HG02588 (cell line): ENCODE measurements at regions not wholly inside any gene's neighbourhood (a gene's known extent, or its start where the extent isn't known, plus 50 kb on each side); places are given as distances from the start of the nearest gene placed in this dataset.
"Not testable (repeated sequence)": the region's sequence is repeated elsewhere in the genome, so short reads cannot be mapped to it uniquely, and the experiment has no call there.

Experiments used
- ATAC-seq: cut with Tn5 transposase; IDR thresholded peaks from one replicate; pipeline ENCODE4 v1.9.1; 2021; ENCODE audit warnings: mild to moderate bottlenecking, moderate library complexity; ENCODE audit not compliant: unreplicated experiment

DNA sequence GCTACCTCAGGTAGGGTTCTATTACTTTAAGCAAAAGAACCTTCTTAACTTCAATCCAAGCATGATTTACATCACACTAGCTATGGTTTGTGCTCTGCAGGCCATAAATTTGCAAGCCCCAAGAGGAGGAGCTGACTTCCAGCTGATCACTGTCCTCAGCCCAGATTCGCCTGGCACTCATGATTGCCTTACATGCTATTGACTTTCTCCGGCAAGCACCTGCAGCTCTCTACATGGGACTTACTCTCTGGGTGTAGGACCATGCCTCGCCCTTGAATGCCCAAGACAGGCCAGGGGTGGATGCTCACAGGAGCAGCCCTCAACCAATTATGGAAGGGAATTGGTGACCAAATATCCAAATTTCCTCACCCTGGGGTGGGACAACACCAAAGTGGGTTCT is 99.8 kb downstream of the ESM1 start:
- ATAC-seq = no peak

DNA sequence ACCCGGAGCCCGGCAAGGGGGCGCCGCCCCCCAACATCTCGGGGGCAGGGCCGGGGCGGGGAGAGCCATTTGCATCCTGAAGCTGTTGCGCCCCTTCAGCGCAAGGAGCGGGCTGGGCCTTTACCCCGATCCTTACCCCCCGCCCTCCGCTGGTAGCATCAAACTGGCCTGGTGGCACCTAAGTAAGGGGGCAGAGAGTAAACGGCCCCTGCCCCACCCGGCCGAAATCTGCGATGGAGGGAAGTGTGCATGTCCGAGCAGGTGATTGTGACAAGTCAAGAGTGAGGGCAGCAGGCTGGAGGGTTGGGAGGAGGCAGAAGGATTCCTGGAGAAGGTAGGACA is 101.2 kb downstream of the ESM1 start:
- no peak for ATAC-seq

DNA sequence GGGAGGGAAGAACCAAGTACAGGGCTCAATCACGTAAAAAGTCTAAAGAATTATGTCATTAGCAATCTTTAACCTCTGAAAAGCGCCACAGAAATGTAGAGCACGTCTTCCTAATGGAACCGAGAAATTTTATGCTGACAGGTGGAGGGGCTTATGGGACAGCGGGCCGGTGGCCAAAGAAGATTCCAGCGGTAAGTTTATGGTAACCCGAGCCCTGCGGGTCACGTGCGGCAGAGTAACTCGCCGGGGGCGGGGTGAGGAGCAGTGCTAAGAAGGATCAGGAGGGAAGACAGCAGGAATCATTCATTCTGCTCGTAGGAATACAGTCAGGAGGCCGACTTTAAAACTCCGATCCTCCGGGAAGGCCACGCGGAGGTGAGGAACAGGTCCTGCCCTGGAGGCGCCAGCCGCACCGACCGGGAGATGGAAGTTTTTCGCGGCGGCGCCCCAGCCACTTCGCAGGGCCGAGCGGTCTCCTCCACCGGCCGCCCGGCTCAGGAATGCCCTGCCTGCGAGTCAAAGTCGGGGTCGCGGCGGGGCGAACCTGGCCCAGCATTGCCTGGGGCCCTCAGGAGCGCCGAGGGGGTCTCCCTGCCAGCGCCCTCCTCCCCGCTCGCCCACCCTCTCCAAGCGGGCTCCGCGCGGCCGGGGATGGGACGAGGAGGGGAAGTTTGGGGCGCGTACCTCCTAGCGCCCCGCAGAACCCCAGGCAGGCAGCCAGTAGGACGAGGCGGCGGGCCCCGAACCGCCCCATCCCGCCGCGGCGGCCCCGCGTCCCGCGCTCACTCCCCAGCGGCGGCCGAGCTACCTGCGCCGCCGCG is 101.8 kb downstream of the ESM1 start:
- ATAC-seq = no peak

DNA sequence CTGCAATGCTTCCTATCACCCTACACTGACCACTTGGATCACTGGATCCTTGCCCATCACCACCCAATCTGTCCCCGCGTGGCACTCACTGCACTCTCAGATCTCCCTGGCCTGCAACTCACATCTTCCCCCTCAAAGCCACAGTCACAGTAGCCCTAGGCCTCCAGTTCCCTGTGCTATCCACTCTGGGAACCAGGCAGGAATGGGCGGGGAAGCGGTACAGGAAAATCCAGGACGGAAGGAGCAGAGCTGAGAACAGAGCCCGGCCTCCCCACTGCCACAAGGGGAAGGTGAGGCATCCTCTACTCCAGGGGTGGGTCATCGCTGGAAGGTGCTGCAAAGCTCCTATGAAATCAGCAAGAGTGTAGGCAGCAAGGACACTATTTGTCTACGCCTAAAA is 102.6 kb downstream of the ESM1 start:
- ATAC-seq = no peak

DNA sequence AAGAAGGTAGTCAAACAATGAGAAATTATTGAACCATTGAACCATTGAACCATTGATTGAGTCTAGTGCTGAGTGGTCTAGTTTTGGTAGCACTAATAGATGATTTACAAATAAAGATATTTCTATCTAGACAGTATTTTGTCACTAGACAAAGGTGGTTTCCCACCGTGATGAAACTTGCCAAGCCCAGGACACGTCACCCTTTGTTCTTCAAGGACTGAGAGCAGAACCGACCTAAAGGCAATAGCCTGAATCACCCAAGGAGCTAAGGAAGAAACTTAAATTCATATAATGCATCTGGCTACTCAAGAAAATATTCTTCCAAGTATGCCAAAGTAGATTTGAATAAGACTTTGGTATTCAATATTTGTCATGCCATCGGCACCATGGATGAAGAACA is 103.3 kb downstream of the ESM1 start:
- no peak for ATAC-seq

DNA sequence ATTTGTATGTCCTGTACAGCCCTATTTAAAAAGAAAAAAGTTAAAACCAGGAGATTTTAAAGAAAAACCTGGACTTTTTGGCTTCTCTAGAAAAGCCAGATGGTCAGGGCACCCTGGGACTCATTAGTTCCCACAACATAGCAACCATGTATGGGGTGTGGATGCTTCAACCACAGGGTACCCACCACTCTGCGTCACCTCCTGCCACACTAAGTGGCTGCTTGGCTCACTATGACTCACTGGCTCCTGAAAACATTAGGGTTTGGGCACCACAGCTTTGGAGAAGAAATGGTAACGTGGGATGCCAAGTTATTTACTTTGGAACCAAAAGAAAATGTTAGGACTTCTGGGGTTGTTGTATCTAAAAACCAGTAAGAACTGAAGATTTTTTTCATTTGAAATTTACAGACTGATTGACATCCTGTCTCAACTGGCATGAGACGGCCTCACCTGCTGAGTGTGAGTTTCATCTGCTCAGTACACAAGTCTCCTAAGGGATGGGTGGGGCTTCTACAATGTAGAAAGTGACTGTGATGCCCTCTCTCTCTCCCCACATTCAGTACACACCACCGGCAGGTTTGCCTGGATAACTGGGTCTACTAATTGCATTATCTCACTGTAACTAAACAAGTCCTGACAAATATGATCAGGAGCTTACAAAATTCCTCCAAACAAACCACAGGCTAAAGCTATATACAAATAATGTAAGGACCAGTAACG is 103.9 kb downstream of the ESM1 start:
- ATAC-seq = no peak

DNA sequence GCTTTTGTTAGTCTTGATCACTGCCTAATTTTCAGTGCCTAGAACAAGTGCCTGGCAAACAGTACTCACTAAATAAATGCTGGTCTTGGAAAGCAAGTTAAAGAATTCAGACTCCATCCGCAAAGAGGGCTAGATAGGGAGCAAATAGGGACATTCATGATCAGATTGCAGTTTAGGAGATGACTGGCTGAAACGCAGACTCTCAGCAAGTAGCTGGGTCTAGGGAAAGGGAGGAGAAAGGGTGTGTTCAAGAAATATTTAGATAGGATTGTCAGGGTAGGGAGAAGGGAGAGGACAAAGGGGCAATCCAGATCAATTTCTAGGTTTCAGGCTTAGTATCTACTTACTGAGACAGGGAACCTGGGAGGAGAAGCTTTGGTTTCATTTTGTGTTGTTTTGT is 108.4 kb downstream of the ESM1 start:
- no peak for ATAC-seq

DNA sequence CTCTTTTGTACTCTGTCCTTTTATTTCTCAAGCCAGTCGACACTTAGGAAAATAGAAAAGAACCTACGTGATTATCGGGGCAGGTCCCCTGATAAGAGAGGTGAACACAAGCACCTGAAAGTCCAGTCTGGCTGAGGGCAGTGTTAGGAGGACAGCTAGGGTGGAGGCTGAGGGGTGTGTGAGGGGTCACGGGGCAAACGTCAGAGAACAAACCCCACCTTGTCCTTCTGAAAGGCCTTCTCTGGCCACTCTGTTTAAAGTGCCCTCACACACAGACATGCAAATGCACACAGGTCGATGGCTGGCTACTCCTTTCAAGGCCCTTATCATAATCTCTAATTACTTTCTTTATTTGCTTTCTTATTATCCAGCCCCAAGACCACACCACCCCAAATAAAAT is 108.8 kb downstream of the ESM1 start:
- no peak for ATAC-seq

DNA sequence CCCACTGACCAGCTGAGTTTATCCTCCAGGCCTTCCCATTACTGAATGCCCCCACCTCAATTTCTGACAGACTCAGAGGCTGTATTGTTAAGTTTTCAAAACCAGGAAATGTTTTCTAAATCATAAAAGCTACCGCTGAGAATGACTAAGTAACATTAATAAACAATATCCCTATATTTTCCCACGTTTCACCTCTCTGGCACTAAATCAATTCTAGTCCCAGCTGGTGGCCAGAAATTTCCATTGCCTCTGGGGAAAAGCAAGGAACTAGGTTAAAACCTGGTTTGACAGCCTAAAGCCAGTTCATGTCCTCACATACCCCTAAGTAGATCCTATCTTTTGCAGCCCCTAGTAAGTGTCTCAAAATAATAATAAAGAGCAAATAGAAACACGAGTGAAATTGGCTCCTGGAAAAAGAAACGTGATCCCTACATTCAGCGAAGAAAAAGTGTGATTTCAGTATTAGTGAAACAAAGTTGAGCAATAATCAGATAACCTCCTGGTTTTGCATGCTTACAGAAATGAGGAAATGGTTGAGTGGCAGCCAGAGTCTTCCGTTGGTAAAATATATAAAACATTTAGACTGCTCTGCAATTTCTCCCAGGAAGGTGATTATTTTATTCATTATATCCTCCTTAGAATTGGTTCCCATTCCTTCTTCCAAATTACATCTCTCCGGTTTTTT is 110.9 kb downstream of the ESM1 start:
- no peak for ATAC-seq

DNA sequence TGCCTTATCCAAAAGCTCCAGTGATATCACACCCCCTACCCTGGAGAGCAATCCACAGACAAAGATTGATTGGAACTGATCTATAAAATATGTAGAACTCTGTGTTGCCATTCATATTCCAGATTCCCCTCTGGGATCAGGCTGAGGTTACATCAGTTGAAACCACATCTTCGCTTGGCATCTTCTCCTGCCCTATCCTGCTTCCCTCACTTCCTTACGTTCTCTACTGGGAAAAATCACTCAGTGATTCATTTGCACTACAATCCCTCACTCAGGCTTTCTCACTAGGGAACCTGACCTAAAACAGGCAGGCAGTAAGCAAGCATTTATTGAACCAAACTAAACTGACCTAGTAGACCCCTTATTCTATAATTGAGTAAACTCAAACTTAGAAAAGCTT is 111.7 kb downstream of the ESM1 start:
- ATAC-seq = no peak

DNA sequence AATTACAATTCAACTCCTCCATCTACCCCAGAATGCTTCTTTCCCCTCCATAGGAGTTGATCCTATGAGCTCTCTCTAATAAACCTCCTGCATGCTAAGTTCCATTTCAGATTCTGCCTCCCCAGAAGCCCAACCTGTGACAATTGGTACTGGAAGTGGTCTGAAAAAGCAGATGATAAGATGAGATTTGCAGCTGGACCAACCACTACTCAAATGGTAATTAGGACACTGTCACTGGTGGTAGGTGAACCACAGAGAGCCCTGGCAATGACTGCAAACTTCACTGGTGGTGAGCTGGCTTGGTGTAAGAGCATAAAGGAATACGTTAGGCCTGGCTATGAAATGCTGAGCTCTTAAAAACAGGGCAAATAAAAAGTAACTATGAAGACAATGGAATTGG is 112.6 kb downstream of the ESM1 start:
- ATAC-seq = no peak

DNA sequence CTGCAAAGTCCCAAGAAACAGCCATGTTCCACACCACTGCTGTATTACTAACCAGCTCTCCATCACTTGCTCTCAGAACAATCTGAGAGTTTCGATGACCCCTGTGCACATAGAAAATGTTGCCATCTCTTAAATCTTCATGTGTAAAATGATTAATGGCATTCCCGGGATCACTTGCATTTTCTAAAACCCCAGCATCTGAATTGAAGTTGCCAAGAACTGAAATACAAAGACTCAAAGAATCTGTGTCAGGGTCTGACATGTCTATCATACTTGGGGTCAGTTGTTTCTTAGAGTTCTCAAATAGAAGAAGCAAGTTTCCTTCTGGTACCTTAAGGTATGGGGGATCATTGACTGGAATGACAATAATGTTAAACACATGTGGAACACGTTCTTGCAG is 115.1 kb downstream of the ESM1 start:
- ATAC-seq = no peak

DNA sequence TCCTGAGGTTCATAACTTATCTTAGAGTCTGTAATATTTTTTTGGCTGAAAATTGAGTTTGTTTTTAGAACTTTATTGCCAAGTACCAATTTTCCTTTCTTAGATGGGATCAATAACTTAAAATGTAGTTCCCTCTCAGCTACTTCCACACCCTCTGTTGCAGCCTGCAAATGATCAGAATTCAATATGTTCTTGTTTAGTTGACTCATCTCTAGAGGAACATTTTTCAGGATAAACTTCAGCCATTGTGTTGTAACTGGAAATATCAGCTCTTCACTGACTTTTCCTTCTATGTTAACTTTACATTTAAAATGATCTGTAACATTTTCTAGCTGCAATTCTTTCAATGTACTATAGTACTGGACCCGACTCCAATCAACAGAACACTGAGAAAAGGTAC is 115.7 kb downstream of the ESM1 start:
- ATAC-seq = no peak

DNA sequence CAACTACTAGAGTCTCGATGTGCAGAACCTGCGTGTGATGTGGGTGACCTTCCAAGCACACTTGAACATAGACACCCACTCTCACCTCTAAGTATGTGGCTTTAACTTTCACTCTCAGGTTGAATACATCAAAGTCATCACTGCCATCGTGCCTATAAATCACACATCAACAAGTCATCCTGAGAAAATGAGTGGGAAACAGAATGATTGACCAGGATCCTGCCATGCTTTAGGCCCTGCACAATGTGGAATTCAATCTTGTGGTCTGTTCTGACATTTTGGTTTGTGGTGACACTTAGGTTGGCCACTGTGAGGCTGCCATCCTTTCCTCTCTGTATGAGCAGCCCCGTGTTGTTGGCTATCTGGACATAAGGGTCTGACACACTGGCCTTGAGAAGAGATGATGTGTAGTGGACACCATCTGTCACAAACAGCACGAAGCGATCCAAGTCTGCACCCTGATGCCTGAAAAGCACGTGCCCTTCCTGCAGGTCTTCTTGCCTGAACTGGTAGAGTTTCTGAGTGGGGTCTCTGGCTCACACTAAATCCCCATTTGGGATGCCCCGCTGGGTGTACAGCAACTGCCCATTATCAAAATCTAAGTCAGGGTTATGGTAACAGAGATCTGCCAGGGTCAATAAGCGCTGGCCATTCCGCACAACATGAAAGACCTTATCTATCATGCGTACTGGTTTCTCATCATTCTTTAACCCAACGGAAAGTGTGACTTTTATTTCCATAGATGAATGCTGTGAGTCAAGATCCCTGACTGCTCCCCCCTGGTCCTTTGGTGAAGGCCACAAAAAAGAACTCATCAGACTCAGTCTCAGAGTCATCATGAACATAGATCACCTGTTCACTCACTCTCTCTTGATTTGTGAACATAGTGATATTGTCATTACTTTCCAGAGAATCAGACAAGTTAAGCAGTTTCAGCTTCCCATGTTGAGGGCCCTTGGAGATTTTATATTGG is 116.6 kb downstream of the ESM1 start:
- ATAC-seq = no peak

DNA sequence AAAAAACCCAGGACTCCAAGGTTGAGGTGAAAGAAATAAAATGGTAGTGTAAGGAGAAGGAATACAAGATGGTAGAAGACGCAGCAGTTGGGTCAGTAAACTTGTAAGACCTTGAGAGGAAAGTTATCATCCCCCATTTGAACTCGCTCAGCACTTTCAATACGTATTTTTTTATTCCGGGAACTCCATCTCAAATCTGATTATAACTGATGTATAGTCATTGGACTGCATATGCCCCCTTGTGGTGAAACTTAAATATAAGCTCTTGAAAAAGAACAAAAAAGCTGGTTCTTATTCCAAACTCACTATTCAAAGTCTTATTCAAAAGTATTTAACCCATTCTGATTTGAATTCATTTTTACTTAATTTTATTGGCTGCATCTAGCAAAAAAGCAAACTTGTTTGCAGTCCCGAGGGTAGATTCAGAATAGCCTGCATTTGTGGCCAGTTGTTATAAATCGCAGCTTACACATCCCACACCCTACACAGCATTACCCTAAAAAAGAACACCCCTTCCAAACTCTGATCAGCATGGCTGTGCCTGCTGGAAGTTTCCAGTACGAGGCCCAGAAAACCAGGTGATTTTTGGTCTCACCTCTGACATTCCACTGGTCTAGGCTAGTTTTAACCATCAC is 118.0 kb downstream of the ESM1 start:
- ATAC-seq = no peak

DNA sequence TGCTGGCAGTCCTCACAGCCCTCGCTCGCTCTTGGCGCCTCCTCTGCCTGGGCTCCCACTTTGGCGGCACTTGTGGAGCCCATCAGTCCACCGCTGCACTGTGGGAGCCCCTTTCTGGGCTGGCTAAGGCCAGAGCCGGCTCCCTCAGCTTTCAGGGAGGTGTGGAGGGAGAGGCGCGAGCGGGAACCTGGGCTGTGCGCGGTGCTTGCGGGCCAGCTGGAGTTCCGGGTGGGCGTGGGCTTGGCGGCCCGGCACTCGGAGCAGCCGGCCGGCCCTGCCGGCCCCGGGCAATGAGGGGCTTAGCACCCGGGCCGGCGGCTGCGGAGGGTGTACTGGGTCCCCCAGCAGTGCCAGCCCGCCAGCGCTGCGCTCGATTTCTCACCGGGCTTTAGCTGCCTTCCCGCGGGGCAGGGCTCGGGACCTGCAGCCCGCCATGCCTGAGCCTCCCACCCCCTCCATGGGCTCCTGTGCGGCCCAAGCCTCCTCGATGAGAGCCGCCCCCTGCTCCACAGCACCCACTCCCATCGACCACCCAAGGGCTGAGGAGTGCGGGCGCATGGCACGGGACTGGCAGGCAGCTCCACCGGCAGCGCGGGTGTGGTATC is 120.4 kb downstream of the ESM1 start:
- not testable (repeated sequence) for ATAC-seq

DNA sequence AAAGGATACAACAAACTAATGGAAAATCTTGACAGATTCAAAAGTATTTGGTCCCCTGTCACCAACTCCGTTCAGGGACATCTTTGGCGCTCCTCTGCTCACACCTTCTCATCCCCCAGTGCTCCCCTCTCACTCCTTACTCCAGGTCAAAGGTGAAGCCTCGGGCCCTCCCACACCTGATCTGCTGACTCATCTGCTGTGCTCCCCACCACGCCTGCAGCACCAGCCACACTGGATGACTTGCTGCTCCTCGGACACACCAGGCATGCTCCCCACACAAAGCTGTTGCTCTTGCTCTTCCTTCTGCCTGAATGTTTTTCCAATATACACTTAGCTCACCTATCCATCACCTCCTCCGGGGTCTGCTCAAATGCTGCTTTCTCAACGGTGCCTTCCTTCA is 123.4 kb downstream of the ESM1 start:
- ATAC-seq = no peak

DNA sequence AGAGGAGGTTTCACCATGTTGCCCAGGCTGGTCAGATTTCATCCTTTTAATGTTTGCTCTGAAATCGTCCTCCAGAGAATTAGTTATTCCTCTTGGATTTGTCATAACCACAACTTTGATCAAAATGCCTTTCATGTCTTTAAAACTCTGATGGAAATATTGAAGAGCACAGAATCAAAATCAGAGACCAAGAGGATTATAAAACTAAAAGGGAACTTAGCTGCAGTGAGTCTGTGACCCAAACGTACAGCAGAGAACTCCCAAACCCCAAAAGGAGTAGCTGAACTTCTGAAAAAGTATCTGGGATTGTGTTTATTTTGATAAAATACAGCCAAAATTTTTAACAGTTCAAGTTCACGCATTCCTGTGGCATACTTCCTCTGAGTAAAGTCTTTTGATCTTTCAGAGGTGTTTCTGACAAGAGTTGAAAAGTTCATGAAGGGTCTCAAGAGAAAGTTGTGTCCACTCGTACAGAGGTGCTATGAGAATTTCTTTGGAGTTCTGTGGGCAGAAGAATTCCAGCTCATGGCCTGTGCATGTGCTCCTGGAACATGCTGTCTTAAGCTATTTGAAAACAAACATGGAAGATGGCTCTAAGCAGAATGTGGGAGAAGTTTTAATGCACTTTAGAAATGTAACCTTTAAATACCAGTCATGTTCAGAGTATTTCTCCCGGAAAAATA is 124.0 kb downstream of the ESM1 start:
- no peak for ATAC-seq

DNA sequence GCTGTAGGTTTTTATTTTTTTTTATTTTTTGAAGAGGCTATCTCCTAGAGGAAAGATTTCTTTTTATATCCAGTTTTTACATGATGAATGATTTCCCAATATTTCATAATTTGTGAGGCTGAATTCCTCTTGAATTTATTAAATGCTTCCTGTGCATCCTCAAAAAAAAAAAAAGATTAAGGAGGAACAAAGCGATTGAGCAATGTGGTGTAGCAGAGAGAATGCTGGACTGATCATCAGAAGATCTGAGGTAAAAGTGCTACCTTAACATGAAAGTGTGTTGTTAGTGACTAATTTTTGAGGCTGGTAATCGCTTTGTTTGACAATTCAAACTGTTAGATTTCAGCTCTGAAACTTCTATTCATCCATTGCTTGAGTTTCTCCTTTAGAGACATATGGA is 125.1 kb downstream of the ESM1 start:
- ATAC-seq = no peak
